ENCODE measurements at regions not wholly inside any gene's neighbourhood (a gene's known extent, or its start where the extent isn't known, plus 50 kb on each side); places are given as distances from the start of the nearest gene placed in this dataset.

DNA sequence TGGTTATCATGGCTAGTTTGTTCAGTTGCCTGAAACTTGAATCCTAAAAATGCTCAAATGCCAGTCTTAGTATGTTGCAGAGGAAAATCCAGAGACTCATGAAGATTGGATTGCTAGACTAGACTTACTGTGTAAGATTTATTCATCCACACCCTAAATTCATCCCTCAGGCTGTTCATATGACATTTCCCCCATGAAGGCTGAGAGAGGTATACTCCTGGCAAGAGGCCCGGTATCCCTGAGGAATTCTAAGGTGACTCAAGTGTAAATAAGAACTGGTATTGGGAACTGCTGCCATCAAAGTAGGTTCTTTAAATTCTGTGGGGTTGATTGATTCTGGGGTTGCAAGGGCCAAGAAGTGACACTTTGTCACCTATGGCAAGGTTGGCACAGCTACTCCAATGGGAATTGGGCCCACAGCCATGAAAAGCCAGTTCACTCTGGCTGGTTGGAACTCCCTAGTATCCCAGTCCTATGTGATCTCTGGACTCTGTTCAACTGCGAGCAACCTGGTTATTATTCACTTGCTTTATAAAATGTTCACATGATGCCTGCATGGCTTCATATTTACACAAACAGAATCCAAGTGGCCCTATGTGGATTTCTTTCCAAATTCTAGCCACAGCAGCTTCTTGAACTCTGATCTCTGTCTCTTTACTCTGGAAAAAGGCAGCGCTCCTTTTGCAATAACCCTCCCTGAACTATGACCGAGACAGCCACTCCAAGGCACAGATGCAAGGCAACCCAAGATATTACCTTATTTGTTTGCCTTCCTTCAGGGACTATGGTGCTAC is 429.1 kb downstream of the CBLN2 start:
- no peaks in the 10 kb centered on the region for H3K36me3 ChIP-seq (replicated peaks; ENCODE audit: insufficient read depth, low read depth)
- WGBS (ENCODE audit: low lambda C conversion rate, missing lambda C conversion rate) = 74% methylated on average over 4 of the region's 4 CpGs
- no peaks in the 10 kb centered on the region for H3K79me2 ChIP-seq
- no peaks in the 10 kb centered on the region for H3K4me1 ChIP-seq (ENCODE audit: insufficient read depth)
- H3K27ac ChIP-seq = peak overlapping the region; percentile 83
- peak; percentile 48 for DNase-seq (ENCODE audit: low spot score)
- H3K4me3 ChIP-seq = no peak overlapping the region
- TF ChIP-seq EZH2phosphoT487 (IDR thresholded peaks at IDR 0.05; ENCODE audit: low read depth, severe bottlenecking, unreplicated experiment) (no peak), EZH2 (IDR thresholded peaks at IDR 0.05; ENCODE audit: borderline replicate concordance) (no peak)
- TF ChIP-seq, protein P1, sequence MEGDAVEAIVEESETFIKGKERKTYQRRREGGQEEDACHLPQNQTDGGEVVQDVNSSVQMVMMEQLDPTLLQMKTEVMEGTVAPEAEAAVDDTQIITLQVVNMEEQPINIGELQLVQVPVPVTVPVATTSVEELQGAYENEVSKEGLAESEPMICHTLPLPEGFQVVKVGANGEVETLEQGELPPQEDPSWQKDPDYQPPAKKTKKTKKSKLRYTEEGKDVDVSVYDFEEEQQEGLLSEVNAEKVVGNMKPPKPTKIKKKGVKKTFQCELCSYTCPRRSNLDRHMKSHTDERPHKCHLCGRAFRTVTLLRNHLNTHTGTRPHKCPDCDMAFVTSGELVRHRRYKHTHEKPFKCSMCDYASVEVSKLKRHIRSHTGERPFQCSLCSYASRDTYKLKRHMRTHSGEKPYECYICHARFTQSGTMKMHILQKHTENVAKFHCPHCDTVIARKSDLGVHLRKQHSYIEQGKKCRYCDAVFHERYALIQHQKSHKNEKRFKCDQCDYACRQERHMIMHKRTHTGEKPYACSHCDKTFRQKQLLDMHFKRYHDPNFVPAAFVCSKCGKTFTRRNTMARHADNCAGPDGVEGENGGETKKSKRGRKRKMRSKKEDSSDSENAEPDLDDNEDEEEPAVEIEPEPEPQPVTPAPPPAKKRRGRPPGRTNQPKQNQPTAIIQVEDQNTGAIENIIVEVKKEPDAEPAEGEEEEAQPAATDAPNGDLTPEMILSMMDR (IDR thresholded peaks at IDR 0.05; ENCODE audit: poor library complexity) = no peak
- no peaks in the 10 kb centered on the region for H3K9me2 ChIP-seq (replicated peaks; ENCODE audit: insufficient read depth)
- no peak overlapping the region for H2AFZ ChIP-seq
- H3K9me3 ChIP-seq (ENCODE audit: low read depth) = no peaks in the 10 kb centered on the region
- H3K27me3 ChIP-seq = no peaks in the 10 kb centered on the region
- H3K4me2 ChIP-seq = no peak overlapping the region
- H4K20me1 ChIP-seq (ENCODE audit: insufficient read depth, poor library complexity, severe bottlenecking) = no peaks in the 10 kb centered on the region

DNA sequence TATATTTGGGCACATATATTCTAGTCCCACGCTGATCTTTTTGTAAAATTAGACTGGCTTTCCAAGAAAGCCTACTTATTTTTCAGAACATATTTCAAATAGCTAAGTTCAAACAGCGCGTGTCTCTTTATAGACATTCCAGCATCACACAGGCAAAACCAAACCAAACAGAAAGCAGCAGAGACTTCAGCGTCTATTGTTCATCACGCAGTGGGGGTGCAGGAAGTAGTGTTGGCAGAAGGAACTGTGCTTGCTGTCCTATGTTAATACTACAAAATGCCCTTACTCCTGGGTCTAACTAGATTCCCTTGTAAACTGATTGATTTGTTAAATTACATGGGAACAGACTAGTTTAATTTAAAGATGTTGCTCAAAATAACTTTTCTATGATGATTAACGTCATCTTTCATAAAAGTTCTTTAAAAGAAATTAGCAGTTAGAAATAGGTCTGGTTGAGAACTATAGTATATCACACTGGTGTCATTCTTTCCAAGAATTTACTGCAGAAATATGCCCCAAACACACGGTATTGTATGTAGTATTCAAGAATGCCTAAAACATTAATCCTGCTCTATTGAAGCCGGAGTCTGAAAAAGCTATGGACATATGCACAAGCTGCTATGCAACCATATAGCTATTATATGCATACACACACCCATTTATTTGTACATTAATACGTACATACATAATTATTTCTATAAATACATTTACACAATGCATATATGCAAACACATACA is 436.3 kb downstream of the CBLN2 start:
- no peak overlapping the region for H3K4me3 ChIP-seq
- H3K4me1 ChIP-seq (ENCODE audit: insufficient read depth) = no peaks in the 10 kb centered on the region
- no peaks in the 10 kb centered on the region for H3K36me3 ChIP-seq (replicated peaks; ENCODE audit: insufficient read depth, low read depth)
- peak; percentile 13 for DNase-seq (ENCODE audit: low spot score)
- no peak overlapping the region for H3K27ac ChIP-seq
- H3K9me2 ChIP-seq (replicated peaks; ENCODE audit: insufficient read depth) = no peaks in the 10 kb centered on the region
- no peak overlapping the region for H2AFZ ChIP-seq
- no peaks in the 10 kb centered on the region for H4K20me1 ChIP-seq (ENCODE audit: insufficient read depth, poor library complexity, severe bottlenecking)
- H3K4me2 ChIP-seq = no peak overlapping the region
- H3K27me3 ChIP-seq = no peaks in the 10 kb centered on the region
- 41% methylated on average over 9 of the region's 9 CpGs for WGBS (ENCODE audit: low lambda C conversion rate, missing lambda C conversion rate)
- TF ChIP-seq EZH2phosphoT487 (IDR thresholded peaks at IDR 0.05; ENCODE audit: low read depth, severe bottlenecking, unreplicated experiment) = no peak
- TF ChIP-seq EZH2 (IDR thresholded peaks at IDR 0.05; ENCODE audit: borderline replicate concordance) = no peak
- TF ChIP-seq, protein P1 (IDR thresholded peaks at IDR 0.05; ENCODE audit: poor library complexity) = no peak
- H3K79me2 ChIP-seq = no peaks in the 10 kb centered on the region
- H3K9me3 ChIP-seq (ENCODE audit: low read depth) = no peaks in the 10 kb centered on the region

DNA sequence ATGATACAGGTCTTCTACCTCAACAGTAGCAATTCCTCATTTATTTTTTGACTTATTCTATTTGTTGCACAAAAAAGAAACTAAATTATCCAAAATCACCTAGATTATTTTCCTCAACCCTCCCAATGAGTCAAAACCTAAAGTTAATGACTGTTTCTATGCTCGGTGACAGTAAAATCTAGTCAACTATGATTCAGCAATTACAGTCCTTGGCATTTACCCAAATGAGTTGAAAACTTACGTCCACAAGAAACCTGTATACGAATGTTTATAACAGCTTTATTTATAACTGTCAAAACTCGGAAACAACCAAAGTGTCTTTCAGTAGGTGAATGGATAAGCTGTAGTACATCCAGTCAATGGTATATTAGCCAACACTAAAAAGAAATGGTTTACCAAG is 439.3 kb downstream of the CBLN2 start:
- H3K9me3 ChIP-seq (ENCODE audit: low read depth) = no peaks in the 10 kb centered on the region
- no peaks in the 10 kb centered on the region for H3K36me3 ChIP-seq (replicated peaks; ENCODE audit: insufficient read depth, low read depth)
- no peak overlapping the region for H3K4me3 ChIP-seq
- no peaks in the 10 kb centered on the region for H3K79me2 ChIP-seq
- H3K27ac ChIP-seq = no peak overlapping the region
- H3K27me3 ChIP-seq = no peaks in the 10 kb centered on the region
- H3K4me2 ChIP-seq = no peak overlapping the region
- H2AFZ ChIP-seq = no peak overlapping the region
- no peak for TF ChIP-seq EZH2phosphoT487 (IDR thresholded peaks at IDR 0.05; ENCODE audit: low read depth, severe bottlenecking, unreplicated experiment)
- TF ChIP-seq, protein P1 (IDR thresholded peaks at IDR 0.05; ENCODE audit: poor library complexity) = no peak
- no peak for TF ChIP-seq EZH2 (IDR thresholded peaks at IDR 0.05; ENCODE audit: borderline replicate concordance)
- no peak for DNase-seq (ENCODE audit: low spot score)
- no peaks in the 10 kb centered on the region for H3K4me1 ChIP-seq (ENCODE audit: insufficient read depth)
- WGBS (ENCODE audit: low lambda C conversion rate, missing lambda C conversion rate) = 92% methylated on average over 4 of the region's 4 CpGs
- H4K20me1 ChIP-seq (ENCODE audit: insufficient read depth, poor library complexity, severe bottlenecking) = no peaks in the 10 kb centered on the region
- H3K9me2 ChIP-seq (replicated peaks; ENCODE audit: insufficient read depth) = no peaks in the 10 kb centered on the region
